Trophoblast cell (in vitro differentiated cells and primary cell): ENCODE measurements at regions not wholly inside any gene's neighbourhood (a gene's known extent, or its start where the extent isn't known, plus 50 kb on each side); places are given as distances from the start of the nearest gene placed in this dataset.

Experiments used
- DNase-seq, 2 donors: peaks; one replicate each; pipeline ENCODE4 v3.0.0-alpha.2; 2016
- H2AFZ ChIP-seq: 2 replicates; pipeline ENCODE4 v1.6.1; 2013; ENCODE audit warnings: low read length, moderate library complexity, mild to moderate bottlenecking; ENCODE audit not compliant: insufficient read depth, poor library complexity
- H2AK5ac ChIP-seq: 2 replicates; pipeline ENCODE4 v1.6.1; 2013; ENCODE audit warnings: mild to moderate bottlenecking, low read length
- H2BK120ac ChIP-seq: 2 replicates; pipeline ENCODE4 v1.6.1; 2013; ENCODE audit warnings: low read length, mild to moderate bottlenecking, moderate library complexity; ENCODE audit not compliant: insufficient read depth, poor library complexity
- H2BK12ac ChIP-seq: 2 replicates; pipeline ENCODE4 v1.6.1; 2013; ENCODE audit warnings: mild to moderate bottlenecking, low read length, moderate library complexity
- H2BK5ac ChIP-seq: 2 replicates; pipeline ENCODE4 v1.6.1; 2013; ENCODE audit warnings: low read length, low read depth, moderate library complexity, mild to moderate bottlenecking; ENCODE audit not compliant: poor library complexity
- H3K14ac ChIP-seq: 2 replicates; pipeline ENCODE4 v1.6.1; 2013; ENCODE audit warnings: mild to moderate bottlenecking, low read length
- H3K18ac ChIP-seq: 2 replicates; pipeline ENCODE4 v1.6.1; 2013; ENCODE audit warnings: mild to moderate bottlenecking, low read length
- H3K23ac ChIP-seq: 2 replicates; pipeline ENCODE4 v1.6.1; 2013; ENCODE audit warnings: low read length
- H3K27ac ChIP-seq: 2 replicates; pipeline ENCODE4 v1.5.1; 2013; ENCODE audit warnings: low read depth, mild to moderate bottlenecking, inconsistent platforms, low read length, moderate library complexity
- H3K27me3 ChIP-seq: 2 replicates; pipeline ENCODE4 v1.6.1; 2013; ENCODE audit warnings: inconsistent platforms, mild to moderate bottlenecking, low read length, moderate library complexity; ENCODE audit not compliant: insufficient read depth
- H3K36me3 ChIP-seq, 2 experiments: 1 replicate in 1 of 2; 2 replicates in 1 of 2; pipeline ENCODE4 v1.6.1; 2013; ENCODE audit warnings: low read length in 2 of 2, mild to moderate bottlenecking in 2 of 2, moderate library complexity in 1 of 2; ENCODE audit not compliant: insufficient read depth in 2 of 2, control insufficient read depth in 1 of 2
- H3K4ac ChIP-seq: 2 replicates; pipeline ENCODE4 v1.6.1; 2013; ENCODE audit warnings: low read depth, mild to moderate bottlenecking, low read length, moderate library complexity
- H3K4me1 ChIP-seq, 2 experiments: 1 replicate in 1 of 2; 2 replicates in 1 of 2; pipeline ENCODE4 v1.6.1; 2013; ENCODE audit warnings: low read length in 2 of 2, mild to moderate bottlenecking in 2 of 2, moderate library complexity in 1 of 2; ENCODE audit not compliant: insufficient read depth in 2 of 2, control insufficient read depth in 1 of 2
- H3K4me2 ChIP-seq: 2 replicates; pipeline ENCODE4 v1.6.1; 2013; ENCODE audit warnings: inconsistent platforms, mild to moderate bottlenecking, low read length, moderate library complexity
- H3K4me3 ChIP-seq: 2 replicates; pipeline ENCODE4 v1.5.1; 2013; ENCODE audit warnings: mild to moderate bottlenecking, low read depth, low read length, inconsistent platforms
- H3K79me1 ChIP-seq: one replicate; pipeline ENCODE4 v1.6.1; 2013; ENCODE audit warnings: low read length
- H3K79me2 ChIP-seq: 2 replicates; pipeline ENCODE4 v1.6.1; 2013; ENCODE audit warnings: low read length, mild to moderate bottlenecking; ENCODE audit not compliant: control insufficient read depth, insufficient read depth, poor library complexity
- H3K9ac ChIP-seq: 2 replicates; pipeline ENCODE4 v1.6.1; 2013; ENCODE audit warnings: mild to moderate bottlenecking, low read length
- H3K9me3 ChIP-seq: 2 replicates; pipeline ENCODE4 v1.6.1; 2013; ENCODE audit warnings: low read depth, mild to moderate bottlenecking, control low read depth, inconsistent platforms, low read length; ENCODE audit not compliant: insufficient read depth
- H4K12ac ChIP-seq: 2 replicates; pipeline ENCODE4 v1.6.1; 2013; ENCODE audit warnings: low read depth, mild to moderate bottlenecking, low read length, moderate library complexity
- H4K8ac ChIP-seq: 2 replicates; pipeline ENCODE4 v1.6.1; 2013; ENCODE audit warnings: low read depth, mild to moderate bottlenecking, low read length, moderate library complexity
- H4K91ac ChIP-seq: one replicate; pipeline ENCODE4 v1.6.1; 2013; ENCODE audit warnings: low read depth, mild to moderate bottlenecking, low read length, moderate library complexity
- WGBS: extraction: QIAGEN DNeasy Blood & Tissue Kit; methylation state at CpG from one replicate; pipeline ENCODE4 v1.1.7; 2013; ENCODE audit warnings: missing lambda C conversion rate; ENCODE audit not compliant: insufficient read length, insufficient coverage; ENCODE audit errors: extremely low coverage; 5-methylcytosine and 5-hydroxymethylcytosine counted together

- H2BK5ac ChIP-seq: no peak overlapping the region
- no peaks in the 10 kb centered on the region for H3K36me3 ChIP-seq
- no peak overlapping the region for H3K4me2 ChIP-seq
- H4K91ac ChIP-seq: no peak overlapping the region
- no peak overlapping the region for H2AK5ac ChIP-seq
- no peak overlapping the region for H3K23ac ChIP-seq
- no CpG with 5 or more reads among the region's 9 CpGs for WGBS
- no peaks in the 10 kb centered on the region for H3K27me3 ChIP-seq
- no peaks in the 10 kb centered on the region for H3K79me1 ChIP-seq
- H3K9ac ChIP-seq: no peak overlapping the region
- no peak overlapping the region for H2BK12ac ChIP-seq
- H3K9me3 ChIP-seq: peaks cover 4% of the 10 kb centered on the region
- no peak overlapping the region for H3K18ac ChIP-seq
- no peak overlapping the region for H4K8ac ChIP-seq
- no peak overlapping the region for H2BK120ac ChIP-seq
- no peak overlapping the region for H3K4me3 ChIP-seq
- no peaks in the 10 kb centered on the region for H3K79me2 ChIP-seq
- H2AFZ ChIP-seq: no peak overlapping the region
- no peaks in the 10 kb centered on the region for H3K4me1 ChIP-seq
- no peak overlapping the region for H3K4ac ChIP-seq
- no peak overlapping the region for H3K27ac ChIP-seq
- no peak overlapping the region for H4K12ac ChIP-seq
- H3K14ac ChIP-seq: no peak overlapping the region
- DNase-seq: no peak
These were observed 77.7 kb upstream of the DSCAM start for GRCh38 chr21:40924641-40925040.

- Histone ChIP-seq H2BK120ac (no peak overlapping the region), H3K4ac (no peak overlapping the region), H3K27ac (no peak overlapping the region), H4K12ac (no peak overlapping the region), H3K4me2 (no peak overlapping the region), H2BK12ac (no peak overlapping the region), H3K36me3 (no peaks in the 10 kb centered on the region), H4K91ac (no peak overlapping the region), H3K4me1 (no peaks in the 10 kb centered on the region), H3K27me3 (no peaks in the 10 kb centered on the region), H3K79me1 (no peaks in the 10 kb centered on the region), H3K14ac (no peak overlapping the region), H3K9me3 (peaks cover 4% of the 10 kb centered on the region), H3K9ac (no peak overlapping the region), H3K23ac (no peak overlapping the region), H2BK5ac (no peak overlapping the region), H2AK5ac (no peak overlapping the region), H3K4me3 (no peak overlapping the region), H3K79me2 (no peaks in the 10 kb centered on the region), H3K18ac (no peak overlapping the region), H4K8ac (no peak overlapping the region), H2AFZ (no peak overlapping the region)
- DNase-seq: no peak
These were observed 79.3 kb upstream of the DSCAM start for GRCh38 chr21:40926238-40926637.

- H3K27ac ChIP-seq: no peak overlapping the region
- no peak overlapping the region for H3K4me2 ChIP-seq
- no peak overlapping the region for H4K91ac ChIP-seq
- whole genome bisulfite sequencing: no CpG with 5 or more reads among the region's 2 CpGs
- no peak overlapping the region for H3K4ac ChIP-seq
- H3K27me3 ChIP-seq: no peaks in the 10 kb centered on the region
- H3K79me2 ChIP-seq: no peaks in the 10 kb centered on the region
- H2BK12ac ChIP-seq: no peak overlapping the region
- H4K8ac ChIP-seq: no peak overlapping the region
- H4K12ac ChIP-seq: no peak overlapping the region
- H3K4me3 ChIP-seq: no peak overlapping the region
- no peak overlapping the region for H2AFZ ChIP-seq
- H2AK5ac ChIP-seq: no peak overlapping the region
- no peak overlapping the region for H3K14ac ChIP-seq
- H3K4me1 ChIP-seq: no peaks in the 10 kb centered on the region
- no peaks in the 10 kb centered on the region for H3K79me1 ChIP-seq
- H3K9me3 ChIP-seq: peaks cover 4% of the 10 kb centered on the region
- no peak for DNase-seq
- no peaks in the 10 kb centered on the region for H3K36me3 ChIP-seq
- no peak overlapping the region for H2BK5ac ChIP-seq
- no peak overlapping the region for H3K9ac ChIP-seq
- no peak overlapping the region for H2BK120ac ChIP-seq
- H3K18ac ChIP-seq: no peak overlapping the region
- H3K23ac ChIP-seq: no peak overlapping the region
These were observed 82.9 kb upstream of the DSCAM start for GRCh38 chr21:40929833-40930232.

GRCh38 chr21:40931197-40931596, 84.2 kb upstream of the DSCAM start:
- Histone ChIP-seq H3K79me2 (no peaks in the 10 kb centered on the region), H3K4ac (no peak overlapping the region), H2BK12ac (no peak overlapping the region), H3K36me3 (no peaks in the 10 kb centered on the region), H2BK120ac (no peak overlapping the region), H4K91ac (no peak overlapping the region), H2AK5ac (no peak overlapping the region), H3K4me2 (no peak overlapping the region), H4K12ac (no peak overlapping the region), H3K14ac (no peak overlapping the region), H3K23ac (no peak overlapping the region), H2BK5ac (no peak overlapping the region), H3K4me1 (no peaks in the 10 kb centered on the region), H3K18ac (no peak overlapping the region), H3K27ac (no peak overlapping the region), H3K27me3 (no peaks in the 10 kb centered on the region), H3K79me1 (no peaks in the 10 kb centered on the region), H3K9me3 (peaks cover 4% of the 10 kb centered on the region), H3K4me3 (no peak overlapping the region), H2AFZ (no peak overlapping the region), H4K8ac (no peak overlapping the region), H3K9ac (no peak overlapping the region)
- no CpG with 5 or more reads among the region's 3 CpGs for WGBS
- no peak for DNase-seq
